Esophagus muscularis mucosa (tissue), 4 donors: ENCODE measurements at regions not wholly inside any gene's neighbourhood (a gene's known extent, or its start where the extent isn't known, plus 50 kb on each side); places are given as distances from the start of the nearest gene placed in this dataset.

ENCODE experiments used
- DNase-seq: peaks from one replicate; pipeline ENCODE4 v3.0.0-alpha.2; 2017; ENCODE audit errors: extremely low spot score
- H3K27ac ChIP-seq, 4 donors: fragments of 200-600 bp; sonication (generic); replicated peaks in 1 of 4; 1 replicate in 3 of 4; 2 replicates in 1 of 4; pipeline ENCODE4 v1.5.1; 2016 to 2019; ENCODE audit warnings: mild to moderate bottlenecking in 1 of 4
- H3K27me3 ChIP-seq, 4 donors: fragments of 200-600 bp; sonication (generic); one replicate each; pipeline versions ENCODE4 v1.5.1 to v1.6.0; 2016 to 2019
- H3K36me3 ChIP-seq, 4 donors: fragments of 200-600 bp; sonication (generic); one replicate each; pipeline ENCODE4 v1.5.1; 2016 to 2019
- H3K4me1 ChIP-seq, 4 donors: fragments of 200-600 bp; sonication (generic); one replicate each; pipeline ENCODE4 v1.5.1; 2016 to 2019
- H3K4me3 ChIP-seq, 4 donors: fragments of 200-600 bp; sonication (generic); 1 replicate in 2 of 4; 2 replicates in 2 of 4; pipeline ENCODE4 v1.5.1; 2016 to 2019; ENCODE audit warnings: mild to moderate bottlenecking in 4 of 4, moderate library complexity in 1 of 4
- H3K9me3 ChIP-seq, 4 donors: fragments of 200-600 bp; sonication (generic); 1 replicate in 3 of 4; 2 replicates in 1 of 4; pipeline ENCODE4 v1.5.1; 2016 to 2019
- CTCF ChIP-seq, 3 experiments: fragments of 200-600 bp in 2 of 3; fragments of 450-650 bp in 1 of 3; sonication (generic) in 2 of 3; IDR thresholded peaks; one replicate each; pipeline ENCODE4 v1.5.1; 2017 to 2019; ENCODE audit warnings: antibody characterized with exemption in 3 of 3, mild to moderate bottlenecking in 2 of 3, moderate library complexity in 1 of 3
- EP300 ChIP-seq: sonication (generic); formaldehyde crosslinking; IDR thresholded peaks from one replicate; pipeline ENCODE4 v1.6.1; 2017; ENCODE audit warnings: antibody characterized with exemption
- POLR2A ChIP-seq: fragments of 450-650 bp; IDR thresholded peaks from one replicate; pipeline ENCODE4 v1.6.1; 2017; ENCODE audit warnings: antibody characterized with exemption, moderate library complexity, mild to moderate bottlenecking, low read depth
- POLR2AphosphoS5 ChIP-seq, 2 donors: sonication (generic); formaldehyde crosslinking; IDR thresholded peaks; one replicate each; pipeline ENCODE4 v1.6.1; 2017; ENCODE audit warnings: antibody characterized with exemption in 2 of 2
- WGBS: methylation state at CpG from one replicate; pipeline ENCODE4 v1.1.5; 2018; 5-methylcytosine and 5-hydroxymethylcytosine counted together
- intact Hi-C: fragments of 100-400 bp; cut with DNase I; formaldehyde crosslinking; loops from one replicate; pipeline ENCODE4 v1.15.1; 2023

GRCh38 chr12:25054076-25054782 lies 105.3 kb upstream of the BCAT1 start:
- Histone ChIP-seq H3K27ac (no peak overlapping the region), H3K4me3 (peak overlapping the region in 2 of 4 donors; percentile 11 to 36), H3K27me3 (no peaks in the 10 kb centered on the region), H3K36me3 (no peaks in the 10 kb centered on the region), H3K9me3 (no peaks in the 10 kb centered on the region), H3K4me1 (no peaks in the 10 kb centered on the region)
- 66% methylated on average over 4 of the region's 4 CpGs for WGBS
- intact Hi-C loops, result no loop called here
- DNase-seq, result no peak
- TF ChIP-seq POLR2AphosphoS5 (IDR thresholded peaks at IDR 0.05) (no peak), POLR2A (no peak), CTCF (IDR thresholded peaks at IDR 0.05) (no peak), EP300 (no peak)

- H3K4me3 ChIP-seq, result peak overlapping the region; percentile 24 to 36 (median 35)
- H3K9me3 ChIP-seq, result no peaks in the 10 kb centered on the region
- no peak for DNase-seq
- 71% methylated on average over 1 of the region's 1 CpG for whole genome bisulfite sequencing
- no peaks in the 10 kb centered on the region for H3K4me1 ChIP-seq
- H3K27ac ChIP-seq, result peak overlapping the region; percentile 19 to 37 (median 26)
- intact Hi-C loops, result no loop called here
- H3K36me3 ChIP-seq, result no peaks in the 10 kb centered on the region
- TF ChIP-seq EP300, result no peak
- no peak for TF ChIP-seq CTCF (IDR thresholded peaks at IDR 0.05)
- no peak for TF ChIP-seq POLR2A
- TF ChIP-seq POLR2AphosphoS5 (IDR thresholded peaks at IDR 0.05), result no peak
- H3K27me3 ChIP-seq, result no peaks in the 10 kb centered on the region
Measured at GRCh38 chr12:25052914-25053211, 104.0 kb upstream of the BCAT1 start.

GRCh38 chr12:25052196-25052913 lies 103.5 kb upstream of the BCAT1 start:
- H3K4me3 ChIP-seq, result peak overlapping the region; percentile 24 to 36 (median 35)
- no peaks in the 10 kb centered on the region for H3K27me3 ChIP-seq
- WGBS, result 73% methylated on average over 11 of the region's 11 CpGs
- TF ChIP-seq POLR2AphosphoS5 (IDR thresholded peaks at IDR 0.05), result peak in 1 of 2 donors; percentile 33
- TF ChIP-seq EP300, result no peak
- peaks cover 0 to 3% (median 2%) of the 10 kb centered on the region in 4 donors for H3K9me3 ChIP-seq
- no peaks in the 10 kb centered on the region for H3K36me3 ChIP-seq
- peak overlapping the region; percentile 19 to 37 (median 26) for H3K27ac ChIP-seq
- no peaks in the 10 kb centered on the region for H3K4me1 ChIP-seq
- no peak for DNase-seq
- intact Hi-C loops, result no loop called here

GRCh38 chr12:25051656-25052195 lies 102.8 kb upstream of the BCAT1 start:
- H3K27me3 ChIP-seq, result no peaks in the 10 kb centered on the region
- TF ChIP-seq CTCF (IDR thresholded peaks at IDR 0.05), result no peak
- no peak for TF ChIP-seq POLR2A
- peak overlapping the region in 1 of 4 donors; percentile 24 for H3K27ac ChIP-seq
- no peaks in the 10 kb centered on the region for H3K36me3 ChIP-seq
- intact Hi-C loops, result no loop called here
- DNase-seq, result no peak
- WGBS, result 75% methylated on average over 5 of the region's 5 CpGs
- H3K4me3 ChIP-seq, result peak overlapping the region in 2 of 4 donors; percentile 24 to 34
- peaks cover 0 to 10% (median 8%) of the 10 kb centered on the region in 4 donors for H3K9me3 ChIP-seq
- no peaks in the 10 kb centered on the region for H3K4me1 ChIP-seq

GRCh38 chr12:25051171-25051570 lies 102.3 kb upstream of the BCAT1 start:
- no peaks in the 10 kb centered on the region for H3K36me3 ChIP-seq
- TF ChIP-seq POLR2A (no peak), CTCF (IDR thresholded peaks at IDR 0.05) (no peak), POLR2AphosphoS5 (IDR thresholded peaks at IDR 0.05) (no peak), EP300 (no peak)
- no peak overlapping the region for H3K4me3 ChIP-seq
- DNase-seq, result no peak
- H3K4me1 ChIP-seq, result no peaks in the 10 kb centered on the region
- H3K9me3 ChIP-seq, result peaks cover 0 to 14% (median 11%) of the 10 kb centered on the region in 4 donors
- H3K27me3 ChIP-seq, result no peaks in the 10 kb centered on the region
- 58% methylated on average over 6 of the region's 6 CpGs for WGBS
- intact Hi-C loops, result no loop called here
- no peak overlapping the region for H3K27ac ChIP-seq
